Naive thymus-derived CD4-positive, alpha-beta T cell (primary cell): ENCODE measurements at regions not wholly inside any gene's neighbourhood (a gene's known extent, or its start where the extent isn't known, plus 50 kb on each side); places are given as distances from the start of the nearest gene placed in this dataset.

Experiments
- ATAC-seq: fragments of 150-1000 bp; cut with Tn5 transposase; 2 replicates; pipeline ENCODE4 v1.10.0; 2021; ENCODE audit warnings: mild to moderate bottlenecking, moderate library complexity
- CTCF ChIA-PET: fragments of 350-600 bp; sonication (Branson Sonifier 250); formaldehyde crosslinking; loops from one replicate; lab custom pipeline; 2021; ENCODE audit warnings: antibody characterized with exemption; lab: Charles Lee
- POLR2A ChIA-PET: fragments of 350-600 bp; sonication (Branson Sonifier 250); formaldehyde crosslinking; loops from one replicate; lab custom pipeline; 2021; ENCODE audit warnings: antibody characterized with exemption, inconsistent platforms; lab: Charles Lee
- DNase-seq, 9 donors: peaks; one replicate each; pipeline versions ENCODE4 v3.0.0 to v3.0.0-alpha.2; 2020 to 2022; ENCODE audit warnings: mixed read lengths in 1 of 9
- H3K27ac ChIP-seq: one replicate; pipeline ENCODE4 v1.7.0; 2013; ENCODE audit warnings: mild to moderate bottlenecking, low read depth, low read length, moderate library complexity
- H3K27me3 ChIP-seq, 2 donors: one replicate each; pipeline ENCODE4 v1.7.0; 2013; ENCODE audit warnings: low read length in 2 of 2, mild to moderate bottlenecking in 2 of 2, moderate library complexity in 2 of 2; ENCODE audit not compliant: control insufficient read depth in 2 of 2, insufficient read depth in 2 of 2
- H3K36me3 ChIP-seq, 3 experiments: 1 replicate in 2 of 3; 2 replicates in 1 of 3; pipeline ENCODE4 v1.7.0; 2013; ENCODE audit warnings: low read length in 3 of 3, mild to moderate bottlenecking in 3 of 3, moderate library complexity in 1 of 3; ENCODE audit not compliant: insufficient read depth in 3 of 3, control insufficient read depth in 2 of 3
- H3K4me1 ChIP-seq, 2 donors: one replicate each; pipeline ENCODE4 v1.7.0; 2013; ENCODE audit warnings: low read length in 2 of 2, mild to moderate bottlenecking in 2 of 2, moderate library complexity in 1 of 2; ENCODE audit not compliant: control insufficient read depth in 2 of 2, insufficient read depth in 2 of 2
- H3K4me3 ChIP-seq: 2 replicates; pipeline ENCODE4 v1.7.0; 2013; ENCODE audit warnings: mild to moderate bottlenecking, low read length
- H3K9me3 ChIP-seq, 3 experiments: 1 replicate in 2 of 3; 2 replicates in 1 of 3; pipeline ENCODE4 v1.7.0; 2013; ENCODE audit warnings: low read length in 3 of 3; ENCODE audit not compliant: control insufficient read depth in 2 of 3
- H3K27ac Mint-ChIP-seq, 9 donors: one replicate each; pipeline ENCODE4 v1.8.0; 2020 to 2022; ENCODE audit warnings: mixed read lengths in 9 of 9, mild to moderate bottlenecking in 8 of 9, moderate library complexity in 5 of 9, inconsistent platforms in 2 of 9
- H3K27me3 Mint-ChIP-seq, 5 donors: one replicate each; pipeline ENCODE4 v1.8.0; 2021 to 2022; ENCODE audit warnings: mixed read lengths in 5 of 5, mild to moderate bottlenecking in 1 of 5
- H3K36me3 Mint-ChIP-seq, 5 donors: one replicate each; pipeline ENCODE4 v1.8.0; 2020 to 2022; ENCODE audit warnings: mixed read lengths in 5 of 5, mild to moderate bottlenecking in 3 of 5, inconsistent platforms in 1 of 5
- H3K4me1 Mint-ChIP-seq, 7 donors: one replicate each; pipeline ENCODE4 v1.8.0; 2020 to 2022; ENCODE audit warnings: mixed read lengths in 7 of 7, mild to moderate bottlenecking in 3 of 7, inconsistent platforms in 1 of 7
- H3K4me3 Mint-ChIP-seq, 10 donors: one replicate each; pipeline ENCODE4 v1.8.0; 2020 to 2022; ENCODE audit warnings: mild to moderate bottlenecking in 10 of 10, mixed read lengths in 10 of 10, moderate library complexity in 6 of 10, inconsistent platforms in 2 of 10
- H3K9me3 Mint-ChIP-seq, 11 donors: one replicate each; pipeline ENCODE4 v1.8.0; 2020 to 2022; ENCODE audit warnings: mixed read lengths in 11 of 11, mild to moderate bottlenecking in 4 of 11, inconsistent platforms in 1 of 11, moderate library complexity in 1 of 11
- intact Hi-C, 2 donors: fragments of 100-400 bp; cut with micrococcal nuclease; formaldehyde crosslinking; loops; one replicate each; pipeline ENCODE4 v1.15.1; 2023

DNA sequence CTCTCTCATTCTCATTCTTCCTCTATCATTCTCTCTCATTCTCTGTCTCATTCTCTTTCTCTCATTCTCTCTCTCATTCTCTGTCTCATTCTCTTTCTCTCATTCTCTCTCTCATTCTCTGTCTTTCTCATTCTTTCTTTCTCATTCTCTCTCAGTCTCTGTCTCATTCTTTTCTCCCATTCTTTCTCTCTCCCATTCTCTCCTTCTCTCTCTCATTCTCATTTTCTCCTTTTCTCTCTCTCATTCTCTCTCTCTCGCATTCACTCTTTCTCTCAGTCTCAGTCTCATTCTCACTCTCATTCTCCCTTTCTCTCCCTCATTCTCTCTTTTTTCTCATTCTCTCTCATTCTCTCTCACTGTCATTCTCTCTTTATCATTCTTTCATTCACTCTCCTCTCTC, 152.0 kb upstream of the UQCRFS1 start:
- Histone ChIP-seq H3K4me3 (no peak overlapping the region), H3K27ac (no peak overlapping the region), H3K36me3 (no peaks in the 10 kb centered on the region), H3K4me1 (no peaks in the 10 kb centered on the region), H3K27me3 (no peaks in the 10 kb centered on the region), H3K9me3 (no peaks in the 10 kb centered on the region)
- no peak for ATAC-seq
- CTCF ChIA-PET: no interaction called here
- H3K27me3 Mint-ChIP-seq: peaks cover 30 to 44% (median 38%) of the 10 kb centered on the region in 5 donors
- POLR2A ChIA-PET: no interaction called here
- intact Hi-C loops: no loop called here
- H3K4me3 Mint-ChIP-seq: no peak overlapping the region
- peaks cover 0 to 23% (median 6%) of the 10 kb centered on the region in 11 donors for H3K9me3 Mint-ChIP-seq
- H3K36me3 Mint-ChIP-seq: no peaks in the 10 kb centered on the region
- H3K27ac Mint-ChIP-seq: no peak overlapping the region
- no peak for DNase-seq
- H3K4me1 Mint-ChIP-seq: peaks cover 0 to 3% (median 0%) of the 10 kb centered on the region in 7 donors

DNA sequence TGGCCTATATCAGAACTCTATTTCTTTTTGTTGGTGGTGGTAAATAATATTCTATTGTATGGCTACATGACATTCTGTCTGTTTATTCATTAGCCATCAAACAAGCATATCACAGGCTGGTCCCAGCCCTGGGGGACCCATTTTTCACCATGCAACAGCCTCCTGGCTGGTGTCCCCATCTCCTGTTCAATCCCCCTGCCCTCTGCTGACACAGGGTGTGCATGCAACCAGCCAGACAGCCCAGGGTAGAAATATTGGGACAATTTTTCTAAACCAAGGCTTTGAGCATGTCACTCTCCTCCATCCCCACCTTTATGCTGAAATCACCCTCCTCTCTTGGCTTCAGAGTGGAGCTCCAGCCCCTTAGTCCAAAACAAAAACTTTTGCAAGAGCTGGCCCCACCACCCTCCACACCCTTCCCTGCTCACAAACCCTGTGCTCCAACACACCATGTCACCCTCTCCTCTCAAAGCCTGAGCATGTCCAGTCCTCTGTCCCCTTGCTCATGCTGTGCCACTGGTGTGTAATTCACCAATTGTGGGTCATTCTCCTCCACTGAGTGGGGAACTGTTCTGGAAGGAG, 153.0 kb upstream of the UQCRFS1 start:
- H3K9me3 ChIP-seq: no peaks in the 10 kb centered on the region
- no peak for ATAC-seq
- Mint-ChIP-seq H3K36me3 (no peaks in the 10 kb centered on the region), H3K27ac (no peak overlapping the region), H3K4me3 (no peak overlapping the region), H3K4me1 (peaks cover 0 to 3% (median 0%) of the 10 kb centered on the region in 7 donors), H3K27me3 (peaks cover 30 to 48% (median 36%) of the 10 kb centered on the region in 5 donors), H3K9me3 (peaks cover 0 to 18% (median 3%) of the 10 kb centered on the region in 11 donors)
- intact Hi-C loops: no loop called here
- H3K27ac ChIP-seq: no peak overlapping the region
- no peak for DNase-seq
- no peaks in the 10 kb centered on the region for H3K4me1 ChIP-seq
- CTCF ChIA-PET: no interaction called here
- no peaks in the 10 kb centered on the region for H3K27me3 ChIP-seq
- no peak overlapping the region for H3K4me3 ChIP-seq
- POLR2A ChIA-PET: no interaction called here
- H3K36me3 ChIP-seq: no peaks in the 10 kb centered on the region

DNA sequence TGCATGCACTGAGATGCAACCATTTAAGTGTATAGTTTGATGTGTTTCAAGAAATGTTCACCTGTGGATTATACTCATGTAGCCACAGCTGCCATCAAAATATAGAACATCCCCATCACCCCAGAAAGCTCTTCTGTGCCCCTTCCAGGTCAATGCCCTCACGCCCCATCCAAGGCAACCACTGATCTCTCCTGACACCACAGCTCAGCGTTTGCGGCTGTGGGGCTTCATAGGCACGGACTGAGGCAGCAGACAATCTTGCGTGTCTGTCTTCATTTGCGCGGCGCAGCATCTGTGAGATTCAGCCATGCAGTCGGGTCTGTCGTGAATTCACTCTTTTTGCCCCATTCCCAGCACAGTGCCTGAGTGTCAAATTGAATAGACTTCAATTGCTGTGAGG, 153.8 kb upstream of the UQCRFS1 start:
- Mint-ChIP-seq H3K4me3 (no peak overlapping the region), H3K27me3 (peaks cover 30 to 50% (median 36%) of the 10 kb centered on the region in 5 donors), H3K4me1 (peaks cover 0 to 3% (median 0%) of the 10 kb centered on the region in 7 donors), H3K9me3 (peaks cover 0 to 18% (median 3%) of the 10 kb centered on the region in 11 donors), H3K27ac (no peak overlapping the region), H3K36me3 (no peaks in the 10 kb centered on the region)
- H3K9me3 ChIP-seq: no peaks in the 10 kb centered on the region
- DNase-seq (no peak), ATAC-seq (no peak)
- ChIA-PET POLR2A (no interaction called here), CTCF (no interaction called here)
- no peak overlapping the region for H3K4me3 ChIP-seq
- H3K4me1 ChIP-seq: no peaks in the 10 kb centered on the region
- H3K36me3 ChIP-seq: no peaks in the 10 kb centered on the region
- H3K27ac ChIP-seq: no peak overlapping the region
- intact Hi-C loops: no loop called here
- H3K27me3 ChIP-seq: no peaks in the 10 kb centered on the region

DNA sequence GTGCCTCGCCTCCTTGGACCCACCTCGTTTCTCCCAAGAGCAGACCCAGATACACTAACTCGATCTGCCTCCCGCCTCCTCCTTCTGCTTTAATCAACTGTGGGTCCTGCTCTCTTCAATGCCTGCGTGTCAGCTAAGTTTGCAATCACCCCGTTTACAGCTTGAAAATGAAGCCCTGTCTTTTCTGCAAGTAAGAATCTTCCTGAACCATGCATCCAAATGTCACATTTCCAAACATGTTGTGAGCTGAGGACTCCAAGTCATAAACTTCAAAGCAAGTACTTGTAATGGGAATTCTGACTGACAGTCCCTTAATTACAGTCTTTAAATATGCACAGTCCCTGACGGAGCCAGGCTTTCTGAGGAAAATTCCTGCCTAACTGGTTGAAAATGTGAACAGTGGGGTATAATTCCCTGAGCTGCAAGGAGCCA, 154.9 kb upstream of the UQCRFS1 start:
- DNase-seq (no peak), ATAC-seq (no peak)
- peaks cover 30 to 50% (median 36%) of the 10 kb centered on the region in 5 donors for H3K27me3 Mint-ChIP-seq
- no peaks in the 10 kb centered on the region for H3K36me3 ChIP-seq
- no peak overlapping the region for H3K4me3 Mint-ChIP-seq
- POLR2A ChIA-PET: no interaction called here
- peaks cover 0 to 18% (median 0%) of the 10 kb centered on the region in 11 donors for H3K9me3 Mint-ChIP-seq
- no peaks in the 10 kb centered on the region for H3K4me1 ChIP-seq
- H3K27ac Mint-ChIP-seq: no peak overlapping the region
- no peaks in the 10 kb centered on the region for H3K9me3 ChIP-seq
- CTCF ChIA-PET: no interaction called here
- intact Hi-C loops: no loop called here
- H3K27me3 ChIP-seq: no peaks in the 10 kb centered on the region
- H3K4me3 ChIP-seq: no peak overlapping the region
- no peaks in the 10 kb centered on the region for H3K36me3 Mint-ChIP-seq
- H3K27ac ChIP-seq: no peak overlapping the region
- peaks cover 0 to 3% (median 0%) of the 10 kb centered on the region in 7 donors for H3K4me1 Mint-ChIP-seq

DNA sequence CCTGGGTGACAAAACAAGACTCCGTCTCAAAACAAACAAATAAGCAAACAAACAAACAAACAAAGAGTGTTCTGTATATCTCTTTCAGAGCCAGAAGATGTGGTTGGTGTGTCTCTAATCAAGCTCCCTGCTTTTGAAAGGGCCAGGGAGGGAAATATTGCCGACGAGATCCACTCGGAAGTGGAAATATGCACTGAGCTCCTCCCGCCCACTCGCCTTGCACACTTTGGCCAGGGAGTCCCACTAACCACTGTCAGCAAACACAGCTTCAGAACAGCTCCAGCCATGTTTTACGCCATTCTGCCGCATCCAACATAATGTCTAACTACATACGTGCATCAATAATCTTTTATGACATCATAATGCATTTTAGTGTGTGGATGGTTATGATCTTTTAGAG, 155.5 kb upstream of the VSTM2B start:
- intact Hi-C loops: no loop called here
- H3K27me3 ChIP-seq: no peaks in the 10 kb centered on the region
- H3K9me3 Mint-ChIP-seq: peaks cover 0 to 10% (median 0%) of the 10 kb centered on the region in 11 donors
- no peaks in the 10 kb centered on the region for H3K9me3 ChIP-seq
- H3K27ac Mint-ChIP-seq: no peak overlapping the region
- H3K4me1 Mint-ChIP-seq: no peaks in the 10 kb centered on the region
- ATAC-seq: no peak
- no peak overlapping the region for H3K4me3 Mint-ChIP-seq
- ChIA-PET CTCF (no interaction called here), POLR2A (no interaction called here)
- H3K36me3 Mint-ChIP-seq: no peaks in the 10 kb centered on the region
- H3K27me3 Mint-ChIP-seq: peaks cover 17 to 54% (median 40%) of the 10 kb centered on the region in 5 donors
- no peaks in the 10 kb centered on the region for H3K4me1 ChIP-seq
- DNase-seq: no peak
- no peak overlapping the region for H3K4me3 ChIP-seq
- H3K36me3 ChIP-seq: no peaks in the 10 kb centered on the region
- H3K27ac ChIP-seq: no peak overlapping the region

DNA sequence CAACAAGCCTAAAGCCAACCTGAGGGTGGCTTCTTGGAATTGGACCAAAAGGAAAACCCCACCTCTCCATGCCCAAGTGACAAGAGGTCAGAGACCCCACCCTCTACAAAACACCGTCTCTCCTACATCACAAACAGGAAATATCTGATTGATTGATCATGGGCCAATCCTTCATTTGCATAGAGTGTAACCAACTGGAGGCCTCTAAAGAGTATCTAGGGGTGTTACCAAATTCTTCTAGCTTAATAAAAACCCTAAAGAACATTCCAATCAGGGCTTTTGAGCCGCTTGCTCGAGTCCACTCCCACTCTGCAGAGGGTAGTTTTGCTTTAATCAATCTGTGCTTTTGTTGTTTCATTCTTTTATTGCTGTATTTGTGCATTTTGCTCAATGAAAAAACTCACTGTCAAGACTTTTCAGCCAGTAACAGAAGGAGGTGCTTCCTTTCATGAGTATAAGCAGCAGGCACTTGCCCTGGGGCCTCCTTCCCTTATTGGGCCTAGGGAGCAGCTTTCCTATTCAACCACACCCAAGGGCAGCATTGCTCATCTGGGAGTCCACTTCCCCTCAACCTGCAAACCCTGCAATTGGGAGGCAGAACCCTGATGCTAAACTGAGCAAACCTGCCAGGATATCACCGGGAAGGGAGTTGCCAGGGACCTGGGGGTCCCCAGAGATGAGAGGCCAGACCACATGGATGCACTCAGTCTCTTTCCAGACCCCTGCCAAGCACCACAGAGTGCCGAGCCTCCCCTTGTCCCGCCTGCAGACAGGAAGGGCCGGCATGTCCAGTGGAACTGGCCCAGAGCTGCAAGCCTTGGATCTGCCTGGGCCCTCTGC, 154.3 kb upstream of the VSTM2B start:
- H3K36me3 Mint-ChIP-seq: no peaks in the 10 kb centered on the region
- Histone ChIP-seq H3K9me3 (no peaks in the 10 kb centered on the region), H3K27me3 (no peaks in the 10 kb centered on the region), H3K4me3 (no peak overlapping the region), H3K36me3 (no peaks in the 10 kb centered on the region), H3K27ac (no peak overlapping the region), H3K4me1 (no peaks in the 10 kb centered on the region)
- H3K4me3 Mint-ChIP-seq: no peak overlapping the region
- peaks cover 11 to 53% (median 38%) of the 10 kb centered on the region in 5 donors for H3K27me3 Mint-ChIP-seq
- peaks cover 0 to 8% (median 0%) of the 10 kb centered on the region in 11 donors for H3K9me3 Mint-ChIP-seq
- no peak overlapping the region for H3K27ac Mint-ChIP-seq
- CTCF ChIA-PET: no interaction called here
- ATAC-seq (no peak), DNase-seq (no peak)
- H3K4me1 Mint-ChIP-seq: no peaks in the 10 kb centered on the region
- intact Hi-C loops: no loop called here
- POLR2A ChIA-PET: no interaction called here

DNA sequence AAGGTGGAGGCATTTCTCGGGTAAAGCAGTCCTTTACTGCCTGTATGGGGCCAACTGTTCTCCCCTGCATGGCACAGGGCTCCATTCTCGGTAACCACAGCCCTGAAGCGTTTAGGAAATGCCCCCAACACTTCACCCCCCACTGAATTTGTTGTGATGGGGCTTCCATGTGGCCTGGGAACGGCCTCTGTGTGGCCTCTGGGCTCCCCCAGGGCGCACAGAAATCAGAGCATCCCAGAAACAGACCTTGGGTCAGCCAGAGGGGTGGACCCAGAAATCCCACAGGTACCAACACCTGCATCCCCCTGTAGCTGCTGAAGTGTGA, 153.7 kb upstream of the VSTM2B start:
- Mint-ChIP-seq H3K27me3 (peaks cover 6 to 51% (median 33%) of the 10 kb centered on the region in 5 donors), H3K9me3 (peaks cover 0 to 8% (median 0%) of the 10 kb centered on the region in 11 donors), H3K27ac (no peak overlapping the region), H3K4me3 (no peak overlapping the region), H3K4me1 (no peaks in the 10 kb centered on the region), H3K36me3 (no peaks in the 10 kb centered on the region)
- POLR2A ChIA-PET: no interaction called here
- no peaks in the 10 kb centered on the region for H3K4me1 ChIP-seq
- CTCF ChIA-PET: no interaction called here
- no peak for DNase-seq
- H3K36me3 ChIP-seq: no peaks in the 10 kb centered on the region
- intact Hi-C loops: no loop called here
- H3K27me3 ChIP-seq: no peaks in the 10 kb centered on the region
- no peak overlapping the region for H3K4me3 ChIP-seq
- no peaks in the 10 kb centered on the region for H3K9me3 ChIP-seq
- no peak for ATAC-seq
- H3K27ac ChIP-seq: no peak overlapping the region
